GM12874 (cell line): ENCODE measurements at regions not wholly inside any gene's neighbourhood (a gene's known extent, or its start where the extent isn't known, plus 50 kb on each side); places are given as distances from the start of the nearest gene placed in this dataset.

ENCODE experiments used
- TF ChIP-seq, protein P1 (sequence below): IDR thresholded peaks from 2 replicates; pipeline ENCODE4 v1.5.1; 2011; ENCODE audit warnings: low read depth, mild to moderate bottlenecking, control low read depth, low read length, moderate library complexity; ENCODE audit not compliant: insufficient read depth

GRCh38 chr3:35523838-35524237 is 115.5 kb upstream of the ARPP21 start:
- TF ChIP-seq, protein P1, sequence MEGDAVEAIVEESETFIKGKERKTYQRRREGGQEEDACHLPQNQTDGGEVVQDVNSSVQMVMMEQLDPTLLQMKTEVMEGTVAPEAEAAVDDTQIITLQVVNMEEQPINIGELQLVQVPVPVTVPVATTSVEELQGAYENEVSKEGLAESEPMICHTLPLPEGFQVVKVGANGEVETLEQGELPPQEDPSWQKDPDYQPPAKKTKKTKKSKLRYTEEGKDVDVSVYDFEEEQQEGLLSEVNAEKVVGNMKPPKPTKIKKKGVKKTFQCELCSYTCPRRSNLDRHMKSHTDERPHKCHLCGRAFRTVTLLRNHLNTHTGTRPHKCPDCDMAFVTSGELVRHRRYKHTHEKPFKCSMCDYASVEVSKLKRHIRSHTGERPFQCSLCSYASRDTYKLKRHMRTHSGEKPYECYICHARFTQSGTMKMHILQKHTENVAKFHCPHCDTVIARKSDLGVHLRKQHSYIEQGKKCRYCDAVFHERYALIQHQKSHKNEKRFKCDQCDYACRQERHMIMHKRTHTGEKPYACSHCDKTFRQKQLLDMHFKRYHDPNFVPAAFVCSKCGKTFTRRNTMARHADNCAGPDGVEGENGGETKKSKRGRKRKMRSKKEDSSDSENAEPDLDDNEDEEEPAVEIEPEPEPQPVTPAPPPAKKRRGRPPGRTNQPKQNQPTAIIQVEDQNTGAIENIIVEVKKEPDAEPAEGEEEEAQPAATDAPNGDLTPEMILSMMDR = no peak

DNA sequence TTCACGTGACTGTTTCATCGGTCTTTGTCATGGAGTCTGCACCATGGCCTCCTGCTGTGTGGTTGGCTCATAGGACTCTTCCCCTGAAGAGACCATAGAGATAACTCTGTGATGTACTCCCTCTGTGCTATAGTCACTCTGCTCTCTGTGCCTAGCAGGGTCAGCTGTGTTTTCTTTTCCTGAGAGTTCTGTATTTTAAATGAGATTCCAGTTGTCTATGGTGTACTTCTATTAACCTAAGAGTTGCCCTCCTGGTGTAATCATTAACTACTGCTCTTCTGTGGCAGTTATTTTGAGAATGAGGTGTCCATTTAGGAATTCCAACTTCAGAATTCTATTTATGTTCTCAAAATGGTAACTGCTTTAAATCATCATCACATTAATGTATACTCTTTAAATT is 114.5 kb upstream of the ARPP21 start:
- TF ChIP-seq, protein P1 = no peak

- TF ChIP-seq, protein P1 = no peak
These were observed 110.6 kb upstream of the ARPP21 start for GRCh38 chr3:35528728-35529127.

GRCh38 chr3:35529337-35529736 is 110.0 kb upstream of the ARPP21 start:
- TF ChIP-seq, protein P1 = no peak

GRCh38 chr3:35537265-35537664 is 102.1 kb upstream of the ARPP21 start:
- TF ChIP-seq, protein P1 = no peak

GRCh38 chr3:35544976-35545375 is 94.3 kb upstream of the ARPP21 start:
- TF ChIP-seq, protein P1 = no peak

- TF ChIP-seq, protein P1 = no peak
These were observed 89.6 kb upstream of the ARPP21 start for GRCh38 chr3:35549690-35550089.

GRCh38 chr3:35562141-35562540 is 77.2 kb upstream of the ARPP21 start:
- TF ChIP-seq, protein P1 = no peak
